CD14-positive monocyte (primary cell): ENCODE measurements at regions not wholly inside any gene's neighbourhood (a gene's known extent, or its start where the extent isn't known, plus 50 kb on each side); places are given as distances from the start of the nearest gene placed in this dataset.

Experiments used
- DNase-seq, 3 donors: peaks; one replicate each; pipeline ENCODE4 v3.0.0-alpha.2; 2011 to 2022
- H2AFZ ChIP-seq: 2 replicates; pipeline ENCODE4 v1.6.0; 2012; ENCODE audit warnings: mild to moderate bottlenecking, low read depth, low read length, inconsistent platforms; ENCODE audit not compliant: insufficient read depth, poor library complexity, severe bottlenecking
- H3K27ac ChIP-seq, 2 donors: 1 replicate in 1 of 2; 2 replicates in 1 of 2; pipeline ENCODE4 v1.5.1; 2012 to 2013; ENCODE audit warnings: low read length in 2 of 2, control low read depth in 1 of 2, inconsistent platforms in 1 of 2, low read depth in 1 of 2, mild to moderate bottlenecking in 1 of 2
- H3K27me3 ChIP-seq, 2 donors: one replicate each; pipeline versions ENCODE4 v1.6.0 to v1.6.1; 2011 to 2013; ENCODE audit warnings: low read length in 2 of 2; ENCODE audit not compliant: control insufficient read depth in 2 of 2, insufficient read depth in 2 of 2
- H3K36me3 ChIP-seq, 2 donors: replicated peaks in 1 of 2; 1 replicate in 1 of 2; 2 replicates in 1 of 2; pipeline versions ENCODE4 v1.5.1 to v1.6.1; 2012 to 2013; ENCODE audit warnings: low read length in 2 of 2, control low read depth in 1 of 2, inconsistent platforms in 1 of 2, mild to moderate bottlenecking in 1 of 2; ENCODE audit not compliant: insufficient read depth in 2 of 2, control insufficient read depth in 1 of 2
- H3K4me1 ChIP-seq, 2 donors: 1 replicate in 1 of 2; 2 replicates in 1 of 2; pipeline versions ENCODE4 v1.5.1 to v1.6.1; 2012 to 2013; ENCODE audit warnings: low read length in 2 of 2, control low read depth in 1 of 2, inconsistent platforms in 1 of 2, mild to moderate bottlenecking in 1 of 2, moderate library complexity in 1 of 2; ENCODE audit not compliant: insufficient read depth in 2 of 2, control insufficient read depth in 1 of 2
- H3K4me2 ChIP-seq: replicated peaks from 2 replicates; pipeline ENCODE3; 2012; ENCODE audit warnings: low read length, moderate library complexity, mild to moderate bottlenecking; ENCODE audit not compliant: poor library complexity, severe bottlenecking; ENCODE audit errors: extremely low read depth
- H3K4me3 ChIP-seq, 3 experiments: fragments of 200-600 bp in 1 of 3; sonication (generic) in 1 of 3; replicated peaks in 1 of 3; 1 replicate in 2 of 3; 2 replicates in 1 of 3; pipeline ENCODE4 v1.5.1; 2011 to 2013; ENCODE audit warnings: low read length in 3 of 3, mild to moderate bottlenecking in 3 of 3, control low read depth in 2 of 3, low read depth in 2 of 3, inconsistent platforms in 1 of 3, moderate library complexity in 1 of 3
- H3K79me2 ChIP-seq: 2 replicates; pipeline ENCODE4 v1.6.0; 2012; ENCODE audit warnings: mild to moderate bottlenecking, control low read depth, inconsistent platforms, low read length, moderate library complexity; ENCODE audit not compliant: insufficient read depth
- H3K9ac ChIP-seq: 2 replicates; pipeline ENCODE4 v1.6.0; 2017; ENCODE audit warnings: low read length, mild to moderate bottlenecking; ENCODE audit not compliant: insufficient read depth, poor library complexity, severe bottlenecking
- H3K9me3 ChIP-seq, 2 donors: replicated peaks in 1 of 2; 1 replicate in 1 of 2; 2 replicates in 1 of 2; pipeline versions ENCODE4 v1.5.1 to v1.6.1; 2012 to 2013; ENCODE audit warnings: low read length in 2 of 2, control low read depth in 1 of 2; ENCODE audit not compliant: control insufficient read depth in 1 of 2, insufficient read depth in 1 of 2
- H4K20me1 ChIP-seq: 2 replicates; pipeline ENCODE4 v1.6.0; 2012; ENCODE audit warnings: mild to moderate bottlenecking, low read length, control low read depth, moderate library complexity; ENCODE audit not compliant: insufficient read depth
- H3K27ac Mint-ChIP-seq, 7 donors: one replicate each; pipeline ENCODE4 v1.8.0; 2020; ENCODE audit warnings: mild to moderate bottlenecking in 7 of 7, mixed read lengths in 7 of 7, moderate library complexity in 6 of 7, inconsistent platforms in 2 of 7
- H3K27me3 Mint-ChIP-seq, 3 donors: one replicate each; pipeline ENCODE4 v1.8.0; 2021 to 2022; ENCODE audit warnings: low read depth in 3 of 3, mild to moderate bottlenecking in 3 of 3, mixed read lengths in 3 of 3, moderate library complexity in 3 of 3, inconsistent platforms in 1 of 3
- H3K36me3 Mint-ChIP-seq, 2 donors: one replicate each; pipeline ENCODE4 v1.8.0; 2020; ENCODE audit warnings: mixed read lengths in 2 of 2, inconsistent platforms in 1 of 2, mild to moderate bottlenecking in 1 of 2
- H3K4me1 Mint-ChIP-seq: one replicate; pipeline ENCODE4 v1.8.0; 2020; ENCODE audit warnings: mild to moderate bottlenecking, mixed read lengths
- H3K4me3 Mint-ChIP-seq, 2 donors: one replicate each; pipeline ENCODE4 v1.8.0; 2020; ENCODE audit warnings: mild to moderate bottlenecking in 2 of 2, mixed read lengths in 2 of 2, moderate library complexity in 1 of 2
- H3K9me3 Mint-ChIP-seq, 7 donors: one replicate each; pipeline ENCODE4 v1.8.0; 2020 to 2022; ENCODE audit warnings: mixed read lengths in 7 of 7, mild to moderate bottlenecking in 6 of 7, moderate library complexity in 6 of 7, inconsistent platforms in 2 of 7
- CTCF ChIP-seq: fragments of 200-600 bp; IDR thresholded peaks from one replicate; pipeline ENCODE4 v1.8.0; 2022; ENCODE audit warnings: antibody characterized with exemption, mild to moderate bottlenecking
- WGBS: methylation state at CpG from one replicate; pipeline ENCODE4 v1.1.5; 2013; ENCODE audit warnings: missing lambda C conversion rate; ENCODE audit not compliant: insufficient coverage; 5-methylcytosine and 5-hydroxymethylcytosine counted together
- intact Hi-C, 2 donors: fragments of 100-400 bp; cut with micrococcal nuclease; formaldehyde crosslinking; loops; one replicate each; pipeline versions ENCODE4 v1.15.0 to v1.15.1; 2023

DNA sequence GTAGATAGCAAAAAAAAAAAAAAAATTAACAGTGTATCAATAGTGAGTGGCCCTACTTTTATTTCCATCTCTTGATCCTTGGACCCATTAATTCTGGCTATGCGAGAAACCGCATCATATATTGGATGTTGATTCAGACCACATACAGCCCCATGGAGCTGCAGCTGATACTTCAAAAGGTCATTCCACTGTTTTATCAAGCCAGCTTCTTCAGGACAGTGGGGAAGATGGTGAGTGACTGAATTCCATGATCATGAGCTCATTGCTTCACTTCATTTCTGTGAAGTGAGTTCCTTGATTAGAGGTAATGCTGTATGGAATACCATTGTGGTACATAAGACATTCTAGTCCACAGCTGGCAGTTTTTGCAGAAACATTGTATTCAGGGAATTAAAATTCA, 222.9 kb upstream of the MEF2C start:
- Histone ChIP-seq H3K4me2 (no peak overlapping the region), H3K27ac (no peak overlapping the region), H3K4me3 (no peak overlapping the region), H4K20me1 (no peaks in the 10 kb centered on the region), H3K9ac (no peak overlapping the region), H3K79me2 (no peaks in the 10 kb centered on the region), H3K27me3 (no peaks in the 10 kb centered on the region), H3K4me1 (peaks cover 2 to 5% of the 10 kb centered on the region in 2 donors), H3K36me3 (no peaks in the 10 kb centered on the region), H3K9me3 (no peaks in the 10 kb centered on the region), H2AFZ (no peak overlapping the region)
- DNase-seq: no peak
- TF ChIP-seq CTCF: no peak
- Mint-ChIP-seq H3K4me3 (no peak overlapping the region), H3K36me3 (no peaks in the 10 kb centered on the region), H3K4me1 (peaks cover 5% of the 10 kb centered on the region), H3K9me3 (peaks cover 0 to 3% (median 0%) of the 10 kb centered on the region in 7 donors), H3K27me3 (no peaks in the 10 kb centered on the region), H3K27ac (no peak overlapping the region)
- WGBS: 100% methylated on average over 2 of the region's 2 CpGs
- intact Hi-C loops: no loop called here

GRCh38 chr5:89105171-89105695, 222.2 kb upstream of the MEF2C start:
- Mint-ChIP-seq H3K4me3 (no peak overlapping the region), H3K27ac (no peak overlapping the region), H3K27me3 (no peaks in the 10 kb centered on the region), H3K36me3 (no peaks in the 10 kb centered on the region), H3K4me1 (peaks cover 5% of the 10 kb centered on the region), H3K9me3 (peaks cover 0 to 3% (median 0%) of the 10 kb centered on the region in 7 donors)
- H2AFZ ChIP-seq: no peak overlapping the region
- H3K4me2 ChIP-seq: no peak overlapping the region
- WGBS: no CpG with 5 or more reads among the region's 1 CpG
- H4K20me1 ChIP-seq: no peaks in the 10 kb centered on the region
- H3K9ac ChIP-seq: no peak overlapping the region
- H3K36me3 ChIP-seq: no peaks in the 10 kb centered on the region
- H3K27ac ChIP-seq: no peak overlapping the region
- no peaks in the 10 kb centered on the region for H3K27me3 ChIP-seq
- DNase-seq: no peak
- intact Hi-C loops: no loop called here
- H3K79me2 ChIP-seq: no peaks in the 10 kb centered on the region
- H3K4me1 ChIP-seq: peaks cover 2 to 5% of the 10 kb centered on the region in 2 donors
- H3K9me3 ChIP-seq: no peaks in the 10 kb centered on the region
- no peak for TF ChIP-seq CTCF
- no peak overlapping the region for H3K4me3 ChIP-seq
